Osteocyte (in vitro differentiated cells): ENCODE measurements at regions not wholly inside any gene's neighbourhood (a gene's known extent, or its start where the extent isn't known, plus 50 kb on each side); places are given as distances from the start of the nearest gene placed in this dataset.
"Not testable (repeated sequence)": the region's sequence is repeated elsewhere in the genome, so short reads cannot be mapped to it uniquely, and the experiment has no call there.

Experiments
- DNase-seq: peaks from one replicate; pipeline ENCODE4 v3.0.0; 2021; ENCODE audit warnings: mixed read lengths; ENCODE audit not compliant: unreplicated experiment; ENCODE audit errors: extremely low spot score
- H3K27ac Mint-ChIP-seq: one replicate; pipeline ENCODE4 v1.8.0; 2021; ENCODE audit warnings: mild to moderate bottlenecking, mixed read lengths; ENCODE audit not compliant: unreplicated experiment
- H3K27me3 Mint-ChIP-seq: one replicate; pipeline ENCODE4 v1.8.0; 2021; ENCODE audit warnings: mixed read lengths; ENCODE audit not compliant: unreplicated experiment
- H3K36me3 Mint-ChIP-seq: one replicate; pipeline ENCODE4 v1.8.0; 2021; ENCODE audit warnings: mixed read lengths; ENCODE audit not compliant: unreplicated experiment
- H3K4me1 Mint-ChIP-seq: one replicate; pipeline ENCODE4 v1.8.0; 2021; ENCODE audit warnings: mixed read lengths; ENCODE audit not compliant: unreplicated experiment
- H3K4me3 Mint-ChIP-seq: one replicate; pipeline ENCODE4 v1.8.0; 2021; ENCODE audit warnings: mild to moderate bottlenecking, moderate library complexity, mixed read lengths; ENCODE audit not compliant: unreplicated experiment
- H3K9me3 Mint-ChIP-seq: one replicate; pipeline ENCODE4 v1.8.0; 2021; ENCODE audit warnings: mixed read lengths; ENCODE audit not compliant: unreplicated experiment
- CTCF ChIP-seq: fragments of 200-600 bp; sonication (generic); IDR thresholded peaks from 2 replicates; pipeline ENCODE4 v1.5.0; 2021; ENCODE audit warnings: antibody characterized with exemption, mild to moderate bottlenecking, moderate library complexity

GRCh38 chr20:12535770-12536169, 473.0 kb upstream of the SPTLC3 start:
- peaks cover 4% of the 10 kb centered on the region for H3K9me3 Mint-ChIP-seq

DNA sequence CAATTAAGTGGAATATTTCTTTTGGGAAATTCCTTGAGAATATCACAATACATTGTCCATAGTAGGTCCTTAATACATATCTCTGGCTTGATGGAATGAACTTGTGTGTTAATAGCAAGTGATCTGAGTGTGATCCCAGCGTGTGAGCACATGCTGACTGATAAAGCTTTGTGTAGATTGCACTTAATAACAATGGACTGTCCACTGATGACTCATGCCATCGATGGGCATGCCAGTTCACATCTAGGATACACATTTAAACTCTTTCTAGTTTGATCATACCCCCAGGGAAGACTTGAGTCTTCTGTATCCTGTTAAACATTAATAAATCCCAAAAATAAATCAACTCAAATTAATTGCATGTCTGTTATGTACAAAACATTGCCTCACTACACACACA, 454.3 kb upstream of the SPTLC3 start:
- H3K27me3 Mint-ChIP-seq: no peaks in the 10 kb centered on the region
- no peak for TF ChIP-seq CTCF
- no peaks in the 10 kb centered on the region for H3K4me1 Mint-ChIP-seq
- no peaks in the 10 kb centered on the region for H3K36me3 Mint-ChIP-seq
- H3K9me3 Mint-ChIP-seq: no peaks in the 10 kb centered on the region
- no peak overlapping the region for H3K27ac Mint-ChIP-seq
- no peak overlapping the region for H3K4me3 Mint-ChIP-seq
- no peak for DNase-seq

More at GRCh38 chr20:12535770-12536169, 473.0 kb upstream of the SPTLC3 start:
- H3K36me3 Mint-ChIP-seq: no peaks in the 10 kb centered on the region
- no peak for TF ChIP-seq CTCF
- DNase-seq: no peak
- H3K4me1 Mint-ChIP-seq: no peaks in the 10 kb centered on the region
- H3K4me3 Mint-ChIP-seq: no peak overlapping the region
- H3K27ac Mint-ChIP-seq: no peak overlapping the region
- no peaks in the 10 kb centered on the region for H3K27me3 Mint-ChIP-seq

DNA sequence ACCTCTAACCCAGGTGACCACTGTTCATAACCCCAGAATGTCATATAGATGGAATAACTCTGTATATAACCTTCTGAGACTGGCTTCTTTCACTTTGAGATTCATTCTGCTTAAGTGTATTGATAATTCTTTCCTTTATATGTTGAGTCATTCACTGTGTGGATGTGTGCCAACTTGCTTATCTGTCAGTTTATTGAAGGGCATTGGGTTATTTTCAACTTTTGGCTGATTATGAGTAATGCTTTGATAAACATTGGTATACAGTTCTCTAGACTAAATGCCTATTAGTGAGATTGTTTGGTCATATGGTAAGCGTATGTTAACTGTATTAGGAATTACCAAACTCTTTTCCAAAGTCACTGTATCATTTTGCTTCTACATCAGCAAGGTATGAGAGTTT, 453.4 kb upstream of the SPTLC3 start:
- DNase-seq: no peak
- Mint-ChIP-seq H3K9me3 (no peaks in the 10 kb centered on the region), H3K27ac (no peak overlapping the region), H3K27me3 (no peaks in the 10 kb centered on the region), H3K4me3 (no peak overlapping the region), H3K4me1 (no peaks in the 10 kb centered on the region), H3K36me3 (no peaks in the 10 kb centered on the region)
- no peak for TF ChIP-seq CTCF

DNA sequence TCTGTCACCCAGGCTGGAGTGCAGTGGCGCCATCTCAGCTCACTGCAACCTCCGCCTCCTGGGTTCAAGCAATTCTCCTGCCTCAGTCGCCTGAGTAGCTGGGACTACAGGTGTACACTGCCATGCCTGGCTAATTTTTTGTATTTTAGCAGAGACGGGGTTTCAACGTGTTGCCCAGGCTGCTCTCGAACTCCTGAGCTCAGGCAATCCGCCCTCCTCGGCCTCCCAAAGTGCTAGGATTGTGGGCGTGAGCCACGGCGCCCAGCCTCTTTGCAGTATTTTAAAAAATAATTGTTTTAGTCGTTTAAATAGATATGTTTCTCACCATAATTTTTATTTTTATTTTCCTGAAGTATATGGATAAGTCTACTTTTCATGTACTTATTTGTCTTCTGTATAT, 452.9 kb upstream of the SPTLC3 start:
- not testable (repeated sequence) for H3K36me3 Mint-ChIP-seq, DNase-seq, H3K4me1 Mint-ChIP-seq, H3K9me3 Mint-ChIP-seq, H3K4me3 Mint-ChIP-seq, H3K27me3 Mint-ChIP-seq, H3K27ac Mint-ChIP-seq

DNA sequence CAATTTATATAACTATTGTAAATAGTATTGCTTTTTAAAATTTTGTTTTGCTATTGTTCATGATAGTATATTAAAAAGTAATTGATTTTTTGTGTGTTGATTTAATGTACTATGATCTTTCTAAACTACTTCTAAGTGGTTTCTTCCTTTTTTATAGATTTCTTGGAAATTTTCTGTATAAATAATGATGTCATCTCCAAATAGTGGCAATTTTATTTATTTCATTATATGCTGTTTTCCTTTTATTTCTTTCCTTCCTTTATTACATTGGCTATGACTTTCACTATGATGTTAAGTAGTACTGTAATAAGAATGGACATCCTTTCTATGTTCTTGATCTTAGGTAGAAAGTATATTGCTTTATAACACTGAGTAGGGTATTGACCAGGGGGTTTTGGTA, 451.5 kb upstream of the SPTLC3 start:
- DNase-seq: no peak
- H3K36me3 Mint-ChIP-seq: no peaks in the 10 kb centered on the region
- H3K27ac Mint-ChIP-seq: no peak overlapping the region
- no peaks in the 10 kb centered on the region for H3K27me3 Mint-ChIP-seq
- no peaks in the 10 kb centered on the region for H3K4me1 Mint-ChIP-seq
- no peak for TF ChIP-seq CTCF
- no peak overlapping the region for H3K4me3 Mint-ChIP-seq
- H3K9me3 Mint-ChIP-seq: no peaks in the 10 kb centered on the region

GRCh38 chr20:12564979-12565378, 443.8 kb upstream of the SPTLC3 start:
- Mint-ChIP-seq H3K9me3 (no peaks in the 10 kb centered on the region), H3K27me3 (no peaks in the 10 kb centered on the region), H3K4me1 (no peaks in the 10 kb centered on the region), H3K27ac (no peak overlapping the region), H3K4me3 (no peak overlapping the region), H3K36me3 (no peaks in the 10 kb centered on the region)
- no peak for DNase-seq
- no peak for TF ChIP-seq CTCF
